GM12878 (cell line): ENCODE measurements at regions not wholly inside any gene's neighbourhood (a gene's known extent, or its start where the extent isn't known, plus 50 kb on each side); places are given as distances from the start of the nearest gene placed in this dataset.

Experiments
- ATAC-seq: fragments of 200-7000 bp; cut with Tn5 transposase; 3 replicates; pipeline ENCODE4 v1.9.1; 2020; ENCODE audit warnings: mild to moderate bottlenecking, moderate library complexity
- BruUV-seq: library from RNA; stranded (reverse); fragments of 400-500 nt; replicated peaks from 2 replicates; lab custom pipeline; 2021; lab: Mats Ljungman, UMichigan
- CTCF ChIA-PET: fragments of 300-600 bp; sonication (Branson Sonifier 250); formaldehyde crosslinking; extraction: SDS; loops from one replicate; lab custom pipeline; 2021; ENCODE audit warnings: inconsistent platforms; lab: Yijun Ruan, JAX
- POLR2A ChIA-PET: fragments of 350-600 bp; formaldehyde crosslinking; extraction: SDS; loops from one replicate; lab custom pipeline; 2021; ENCODE audit warnings: inconsistent platforms; lab: Charles Lee
- RAD21 ChIA-PET: fragments of 300-600 bp; sonication (Branson Sonifier 250); formaldehyde crosslinking; loops from one replicate; lab custom pipeline; 2023; ENCODE audit warnings: antibody characterized with exemption; ENCODE audit not compliant: unreplicated experiment; lab: Charles Lee
- SMC1A ChIA-PET: fragments of 300-600 bp; sonication (Branson Sonifier 250); formaldehyde crosslinking; loops from one replicate; lab custom pipeline; 2023; ENCODE audit not compliant: unreplicated experiment, uncharacterized antibody; lab: Charles Lee
- DNase-seq: peaks from one replicate; pipeline ENCODE4 v3.0.0-alpha.2; 2011; ENCODE audit warnings: low read depth, low spot score
- FAIRE-seq: peaks from 3 replicates; lab custom pipeline; 2011; peaks lifted over from hg19 to GRCh38; lab: Jason Lieb, UNC
- H2AFZ ChIP-seq: 2 replicates; pipeline ENCODE4 v1.6.0; 2011; ENCODE audit warnings: low read depth, low read length, control low read depth; ENCODE audit not compliant: control insufficient read depth
- H3K27ac ChIP-seq: 2 replicates; pipeline ENCODE4 v1.5.1; 2011; ENCODE audit warnings: control low read depth; ENCODE audit not compliant: control insufficient read depth, insufficient read depth
- H3K27me3 ChIP-seq, 2 experiments: replicated peaks in 1 of 2; 2 replicates each; pipeline versions ENCODE4 v1.6.0 to v1.6.1; 2011; ENCODE audit warnings: low read length in 1 of 2; ENCODE audit not compliant: control insufficient read depth in 2 of 2, insufficient read depth in 2 of 2
- H3K36me3 ChIP-seq, 2 experiments: 2 replicates each; pipeline ENCODE4 v1.5.1; 2011; ENCODE audit warnings: low read length in 1 of 2; ENCODE audit not compliant: control insufficient read depth in 2 of 2, insufficient read depth in 2 of 2
- H3K4me1 ChIP-seq: 2 replicates; pipeline ENCODE4 v1.6.1; 2011; ENCODE audit warnings: mild to moderate bottlenecking, low read length, moderate library complexity, mixed read lengths; ENCODE audit not compliant: control insufficient read depth, insufficient read depth
- H3K4me2 ChIP-seq: 2 replicates; pipeline ENCODE4 v1.6.0; 2011; ENCODE audit warnings: control low read depth; ENCODE audit not compliant: control insufficient read depth, insufficient read depth
- H3K4me3 ChIP-seq: fragments of 200-600 bp; sonication (generic); 2 replicates; pipeline ENCODE4 v1.5.1; 2016
- H3K79me2 ChIP-seq: 2 replicates; pipeline ENCODE4 v1.6.0; 2011; ENCODE audit warnings: low read length; ENCODE audit not compliant: control insufficient read depth, insufficient read depth
- H3K9ac ChIP-seq: 2 replicates; pipeline ENCODE4 v1.8.0; 2011; ENCODE audit warnings: low read length, control low read depth, mixed read lengths; ENCODE audit not compliant: control insufficient read depth, insufficient read depth
- H3K9me3 ChIP-seq: replicated peaks from 3 replicates; pipeline ENCODE4 v1.5.1; 2011; ENCODE audit warnings: mild to moderate bottlenecking, low read length; ENCODE audit not compliant: control insufficient read depth, insufficient read depth
- H4K20me1 ChIP-seq: 2 replicates; pipeline ENCODE4 v1.6.0; 2011; ENCODE audit not compliant: control insufficient read depth, insufficient read depth
- GABPA ChIP-seq: IDR thresholded peaks from 2 replicates; pipeline ENCODE4 v1.6.1; 2014; ENCODE audit warnings: antibody characterized with exemption, low read depth, mild to moderate bottlenecking, inconsistent platforms
- HCFC1 ChIP-seq: fragments of 150-350 bp; IDR thresholded peaks from 2 replicates; pipeline ENCODE4 v1.6.1; 2014; ENCODE audit warnings: low read length
- HDAC2 ChIP-seq: fragments of 200-600 bp; sonication (generic); IDR thresholded peaks from 2 replicates; pipeline ENCODE4 v1.6.1; 2017
- MYB ChIP-seq: fragments of 150-350 bp; IDR thresholded peaks from 2 replicates; pipeline ENCODE4 v1.6.1; 2014; ENCODE audit warnings: mild to moderate bottlenecking, low read depth, low read length, borderline replicate concordance
- STAT3 ChIP-seq: IDR thresholded peaks from 2 replicates; pipeline ENCODE4 v1.6.1; 2011; ENCODE audit warnings: low read depth, low read length, improper control_type of control experiment
- SUZ12 ChIP-seq: fragments of 200-600 bp; sonication (generic); IDR thresholded peaks from one replicate; pipeline ENCODE4 v1.6.1; 2018; ENCODE audit warnings: antibody characterized with exemption, mild to moderate bottlenecking; ENCODE audit not compliant: unreplicated experiment
- ZNF217 ChIP-seq: fragments of 450-650 bp; IDR thresholded peaks from 2 replicates; pipeline ENCODE4 v1.6.1; 2017; ENCODE audit warnings: antibody characterized with exemption, mild to moderate bottlenecking
- WGBS: methylation state at CpG from one replicate; pipeline ENCODE4 v1.1.6; 2016; ENCODE audit warnings: low lambda C conversion rate; ENCODE audit not compliant: insufficient replicate concordance, insufficient coverage; ENCODE audit errors: missing lambda C conversion rate; 5-methylcytosine and 5-hydroxymethylcytosine counted together
- in situ Hi-C: fragments of 300-500 bp; cut with MboI; formaldehyde crosslinking; loops from 9 replicates; pipeline ENCODE4 v1.14.3; 2018; ENCODE audit warnings: mixed read lengths
- intact Hi-C: fragments of 100-400 bp; cut with micrococcal nuclease; formaldehyde crosslinking; loops from one replicate; pipeline ENCODE4 v1.14.2; 2022; ENCODE audit not compliant: unreplicated experiment
- TF ChIP-seq, protein P1 (sequence below): fragments of 450-650 bp; IDR thresholded peaks from 2 replicates; pipeline ENCODE4 v1.6.1; 2017; ENCODE audit warnings: mild to moderate bottlenecking, low read depth, inconsistent platforms; ENCODE audit not compliant: poor library complexity, severe bottlenecking
- TF ChIP-seq, protein P2 (sequence below): IDR thresholded peaks from 2 replicates; pipeline ENCODE4 v1.6.1; 2012; ENCODE audit warnings: low read depth, low read length, improper control_type of control experiment

DNA sequence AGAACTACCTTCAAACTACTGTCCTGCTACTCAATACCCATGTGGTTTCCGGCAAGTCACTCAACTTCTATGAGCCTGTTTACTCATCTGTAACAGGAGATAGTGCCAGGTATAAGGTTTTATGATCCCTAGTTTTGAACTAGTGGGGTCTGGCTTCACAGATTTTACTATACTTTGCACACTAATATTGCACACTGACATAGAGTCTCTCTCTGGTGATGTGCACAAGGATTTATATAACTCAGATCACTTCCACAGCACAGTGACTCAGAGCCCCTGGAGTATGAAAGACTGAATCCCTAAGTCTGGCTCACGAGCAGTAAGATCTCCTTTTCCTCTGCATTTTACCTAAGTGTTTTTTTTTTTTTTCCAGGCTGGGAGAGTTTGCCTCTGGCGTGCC, 69.7 kb upstream of the SLC38A2 start (continued):
- TF ChIP-seq, protein P1, sequence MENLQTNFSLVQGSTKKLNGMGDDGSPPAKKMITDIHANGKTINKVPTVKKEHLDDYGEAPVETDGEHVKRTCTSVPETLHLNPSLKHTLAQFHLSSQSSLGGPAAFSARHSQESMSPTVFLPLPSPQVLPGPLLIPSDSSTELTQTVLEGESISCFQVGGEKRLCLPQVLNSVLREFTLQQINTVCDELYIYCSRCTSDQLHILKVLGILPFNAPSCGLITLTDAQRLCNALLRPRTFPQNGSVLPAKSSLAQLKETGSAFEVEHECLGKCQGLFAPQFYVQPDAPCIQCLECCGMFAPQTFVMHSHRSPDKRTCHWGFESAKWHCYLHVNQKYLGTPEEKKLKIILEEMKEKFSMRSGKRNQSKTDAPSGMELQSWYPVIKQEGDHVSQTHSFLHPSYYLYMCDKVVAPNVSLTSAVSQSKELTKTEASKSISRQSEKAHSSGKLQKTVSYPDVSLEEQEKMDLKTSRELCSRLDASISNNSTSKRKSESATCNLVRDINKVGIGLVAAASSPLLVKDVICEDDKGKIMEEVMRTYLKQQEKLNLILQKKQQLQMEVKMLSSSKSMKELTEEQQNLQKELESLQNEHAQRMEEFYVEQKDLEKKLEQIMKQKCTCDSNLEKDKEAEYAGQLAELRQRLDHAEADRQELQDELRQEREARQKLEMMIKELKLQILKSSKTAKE, result no peak
- no peak for TF ChIP-seq ZNF217
- no peak for TF ChIP-seq HCFC1
- TF ChIP-seq, protein P2, sequence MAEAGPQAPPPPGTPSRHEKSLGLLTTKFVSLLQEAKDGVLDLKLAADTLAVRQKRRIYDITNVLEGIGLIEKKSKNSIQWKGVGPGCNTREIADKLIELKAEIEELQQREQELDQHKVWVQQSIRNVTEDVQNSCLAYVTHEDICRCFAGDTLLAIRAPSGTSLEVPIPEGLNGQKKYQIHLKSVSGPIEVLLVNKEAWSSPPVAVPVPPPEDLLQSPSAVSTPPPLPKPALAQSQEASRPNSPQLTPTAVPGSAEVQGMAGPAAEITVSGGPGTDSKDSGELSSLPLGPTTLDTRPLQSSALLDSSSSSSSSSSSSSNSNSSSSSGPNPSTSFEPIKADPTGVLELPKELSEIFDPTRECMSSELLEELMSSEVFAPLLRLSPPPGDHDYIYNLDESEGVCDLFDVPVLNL, result no peak
- no peak for TF ChIP-seq HDAC2

GRCh38 chr12:46439793-46440511, 67.4 kb upstream of the SLC38A2 start:
- no peak for ATAC-seq
- in situ Hi-C loops, result no loop called here

More at GRCh38 chr12:46439793-46440511, 67.4 kb upstream of the SLC38A2 start:
- Histone ChIP-seq H3K9ac (no peak overlapping the region), H3K9me3 (no peaks in the 10 kb centered on the region; the same call in 2 of the 3 replicates), H3K4me1 (no peaks in the 10 kb centered on the region), H3K27me3 (no peaks in the 10 kb centered on the region), H3K79me2 (no peaks in the 10 kb centered on the region), H3K36me3 (no peaks in the 10 kb centered on the region), H3K4me3 (no peak overlapping the region), H3K4me2 (no peak overlapping the region), H4K20me1 (no peaks in the 10 kb centered on the region), H2AFZ (no peak overlapping the region), H3K27ac (no peak overlapping the region)
- WGBS, result 69% methylated on average over 5 of the region's 5 CpGs
- no peak for TF ChIP-seq SUZ12
- TF ChIP-seq MYB, result no peak
- TF ChIP-seq STAT3, result no peak
- TF ChIP-seq GABPA, result no peak
- CTCF ChIA-PET, result no interaction called here
- no peak for FAIRE-seq
- no peak for DNase-seq
- no TSS peak for BruUV-seq
- intact Hi-C loops, result no loop called here
- POLR2A ChIA-PET, result no interaction called here
- SMC1A ChIA-PET, result interaction anchor here (0.6 to 1.0 kb wide), 3 partner anchors 11 to 47 kb away, joined by 3 to 4 read pairs (median 3); no protein-coding TSS in a partner anchor
- RAD21 ChIA-PET, result interaction anchor here (2.1 kb wide), 1 partner anchor 34 kb away, joined by 5 read pairs; no protein-coding TSS in a partner anchor
